Prostate gland (tissue), 2 donors: ENCODE measurements at regions not wholly inside any gene's neighbourhood (a gene's known extent, or its start where the extent isn't known, plus 50 kb on each side); places are given as distances from the start of the nearest gene placed in this dataset.
"Not testable (repeated sequence)": the region's sequence is repeated elsewhere in the genome, so short reads cannot be mapped to it uniquely, and the experiment has no call there.

Experiments used
- DNase-seq: peaks from one replicate; pipeline ENCODE4 v3.0.0-alpha.2; 2019; ENCODE audit warnings: low spot score
- H3K27ac ChIP-seq, 2 donors: fragments of 200-600 bp; sonication (generic); 2 replicates each; pipeline ENCODE4 v1.5.1; 2017 to 2019
- H3K27me3 ChIP-seq: fragments of 200-600 bp; sonication (generic); replicated peaks from 2 replicates; pipeline ENCODE4 v1.5.1; 2019; ENCODE audit not compliant: insufficient read depth
- H3K36me3 ChIP-seq, 2 donors: fragments of 200-600 bp; sonication (generic); 1 replicate in 1 of 2; 2 replicates in 1 of 2; pipeline versions ENCODE4 v1.5.1 to v1.8.1; 2017 to 2019
- H3K4me1 ChIP-seq: fragments of 200-600 bp; sonication (generic); replicated peaks from 2 replicates; pipeline ENCODE4 v1.5.1; 2019
- H3K4me3 ChIP-seq, 2 donors: fragments of 200-600 bp; sonication (generic); 2 replicates each; pipeline ENCODE4 v1.5.1; 2017 to 2019
- H3K9me3 ChIP-seq: fragments of 200-600 bp; sonication (generic); 2 replicates; pipeline ENCODE4 v1.5.1; 2017
- POLR2A ChIP-seq: fragments of 450-650 bp; IDR thresholded peaks from one replicate; pipeline ENCODE4 v1.6.1; 2016; ENCODE audit warnings: antibody characterized with exemption, mild to moderate bottlenecking
- POLR2AphosphoS5 ChIP-seq: sonication (generic); formaldehyde crosslinking; IDR thresholded peaks from one replicate; pipeline ENCODE4 v1.6.1; 2017; ENCODE audit warnings: antibody characterized with exemption
- WGBS: methylation state at CpG from one replicate; pipeline ENCODE4 v1.1.5; 2018; 5-methylcytosine and 5-hydroxymethylcytosine counted together
- intact Hi-C: fragments of 100-400 bp; cut with DNase I; formaldehyde crosslinking; loops from one replicate; pipeline ENCODE4 v1.14.2; 2022
- TF ChIP-seq, protein P1 (sequence below), 4 experiments: fragments of 200-600 bp in 2 of 4; fragments of 450-650 bp in 2 of 4; sonication (generic) in 2 of 4; IDR thresholded peaks; 1 replicate in 3 of 4; 2 replicates in 1 of 4; pipeline ENCODE4 v1.5.1; 2016 to 2019; ENCODE audit warnings: antibody characterized with exemption in 4 of 4, mild to moderate bottlenecking in 2 of 4, moderate library complexity in 2 of 4

DNA sequence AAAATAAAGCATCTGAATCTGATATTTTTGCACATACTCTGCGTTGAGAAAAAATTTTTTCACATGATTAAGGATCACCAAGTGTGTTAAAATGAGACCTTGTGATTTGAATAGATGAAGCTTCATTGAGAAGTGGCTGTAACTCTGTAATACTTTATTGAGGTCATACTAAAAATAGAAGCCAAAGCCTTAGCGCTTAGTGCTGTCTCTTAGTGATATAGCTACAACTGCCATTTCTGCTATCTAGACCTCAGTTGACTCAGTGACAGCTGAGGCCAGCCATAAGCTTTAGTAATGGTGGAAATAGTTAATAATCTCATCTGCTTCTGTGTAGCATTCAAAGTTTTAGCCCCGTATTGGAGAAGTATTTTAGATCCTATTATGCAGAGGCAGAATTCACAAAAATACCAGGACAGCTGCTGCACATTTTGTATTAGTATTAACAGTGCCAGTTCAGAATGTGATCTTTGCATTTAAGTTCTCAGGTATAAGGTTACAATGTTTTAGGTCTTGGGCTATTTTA, 107.4 kb upstream of the SGCD start:
- Histone ChIP-seq H3K4me3 (no peak overlapping the region), H3K36me3 (no peaks in the 10 kb centered on the region), H3K27ac (no peak overlapping the region), H3K4me1 (no peaks in the 10 kb centered on the region), H3K27me3 (no peaks in the 10 kb centered on the region), H3K9me3 (no peaks in the 10 kb centered on the region)
- intact Hi-C loops: no loop called here
- 70% methylated on average over 3 of the region's 3 CpGs for WGBS
- TF ChIP-seq, protein P1, sequence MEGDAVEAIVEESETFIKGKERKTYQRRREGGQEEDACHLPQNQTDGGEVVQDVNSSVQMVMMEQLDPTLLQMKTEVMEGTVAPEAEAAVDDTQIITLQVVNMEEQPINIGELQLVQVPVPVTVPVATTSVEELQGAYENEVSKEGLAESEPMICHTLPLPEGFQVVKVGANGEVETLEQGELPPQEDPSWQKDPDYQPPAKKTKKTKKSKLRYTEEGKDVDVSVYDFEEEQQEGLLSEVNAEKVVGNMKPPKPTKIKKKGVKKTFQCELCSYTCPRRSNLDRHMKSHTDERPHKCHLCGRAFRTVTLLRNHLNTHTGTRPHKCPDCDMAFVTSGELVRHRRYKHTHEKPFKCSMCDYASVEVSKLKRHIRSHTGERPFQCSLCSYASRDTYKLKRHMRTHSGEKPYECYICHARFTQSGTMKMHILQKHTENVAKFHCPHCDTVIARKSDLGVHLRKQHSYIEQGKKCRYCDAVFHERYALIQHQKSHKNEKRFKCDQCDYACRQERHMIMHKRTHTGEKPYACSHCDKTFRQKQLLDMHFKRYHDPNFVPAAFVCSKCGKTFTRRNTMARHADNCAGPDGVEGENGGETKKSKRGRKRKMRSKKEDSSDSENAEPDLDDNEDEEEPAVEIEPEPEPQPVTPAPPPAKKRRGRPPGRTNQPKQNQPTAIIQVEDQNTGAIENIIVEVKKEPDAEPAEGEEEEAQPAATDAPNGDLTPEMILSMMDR (IDR thresholded peaks at IDR 0.05): no peak
- TF ChIP-seq POLR2A (no peak), POLR2AphosphoS5 (no peak)
- no peak for DNase-seq

DNA sequence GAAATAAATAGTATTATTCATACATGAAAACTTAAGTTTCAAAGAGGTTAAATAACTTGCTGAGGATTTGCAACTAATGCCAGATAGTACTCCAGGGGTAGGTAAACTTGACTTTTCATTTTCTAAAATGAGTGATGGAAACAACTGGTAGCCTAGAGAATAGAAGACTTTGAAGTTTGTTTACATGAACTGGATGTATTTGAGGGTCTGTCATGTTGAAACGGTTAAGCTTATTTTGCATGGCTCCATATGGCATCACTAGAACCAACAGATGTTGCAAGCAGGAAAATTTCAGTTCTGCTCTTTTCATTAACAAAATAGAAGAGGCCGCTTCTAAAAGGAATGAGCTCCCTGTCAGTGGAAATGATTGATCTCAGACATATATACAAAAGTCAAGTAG, 105.1 kb upstream of the SGCD start:
- no peaks in the 10 kb centered on the region for H3K9me3 ChIP-seq
- H3K4me1 ChIP-seq: no peaks in the 10 kb centered on the region
- no peak overlapping the region for H3K27ac ChIP-seq
- intact Hi-C loops: no loop called here
- H3K4me3 ChIP-seq: no peak overlapping the region
- TF ChIP-seq POLR2AphosphoS5 (no peak), POLR2A (no peak)
- TF ChIP-seq, protein P1 (IDR thresholded peaks at IDR 0.05): no peak
- no peaks in the 10 kb centered on the region for H3K27me3 ChIP-seq
- 55% methylated on average over 2 of the region's 2 CpGs for WGBS
- DNase-seq: no peak
- H3K36me3 ChIP-seq: no peaks in the 10 kb centered on the region

DNA sequence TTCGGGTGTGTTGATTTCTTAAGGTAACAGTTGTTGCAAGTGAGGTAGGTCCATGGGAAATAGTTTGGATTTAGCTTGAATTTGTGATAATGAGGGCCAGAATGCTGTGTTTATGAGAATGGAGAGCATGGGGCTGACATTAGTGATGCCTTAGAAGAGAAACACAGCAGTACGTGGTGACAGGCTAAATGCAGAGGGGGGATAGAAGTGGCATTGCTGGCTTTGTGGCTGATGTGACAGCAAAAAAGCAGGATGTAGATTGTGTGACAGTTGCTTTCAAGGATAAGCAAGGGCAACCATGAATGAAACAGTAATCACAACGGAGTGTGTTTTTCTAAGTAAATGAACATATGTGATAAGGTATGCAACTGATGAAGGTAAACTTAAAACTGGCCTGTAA, 103.4 kb upstream of the SGCD start:
- intact Hi-C loops: no loop called here
- Histone ChIP-seq H3K27ac (no peak overlapping the region), H3K36me3 (no peaks in the 10 kb centered on the region), H3K27me3 (no peaks in the 10 kb centered on the region), H3K4me3 (no peak overlapping the region), H3K4me1 (no peaks in the 10 kb centered on the region), H3K9me3 (no peaks in the 10 kb centered on the region)
- 83% methylated on average over 3 of the region's 3 CpGs for WGBS
- TF ChIP-seq POLR2AphosphoS5: no peak
- TF ChIP-seq, protein P1 (IDR thresholded peaks at IDR 0.05): no peak
- no peak for TF ChIP-seq POLR2A
- DNase-seq: no peak

DNA sequence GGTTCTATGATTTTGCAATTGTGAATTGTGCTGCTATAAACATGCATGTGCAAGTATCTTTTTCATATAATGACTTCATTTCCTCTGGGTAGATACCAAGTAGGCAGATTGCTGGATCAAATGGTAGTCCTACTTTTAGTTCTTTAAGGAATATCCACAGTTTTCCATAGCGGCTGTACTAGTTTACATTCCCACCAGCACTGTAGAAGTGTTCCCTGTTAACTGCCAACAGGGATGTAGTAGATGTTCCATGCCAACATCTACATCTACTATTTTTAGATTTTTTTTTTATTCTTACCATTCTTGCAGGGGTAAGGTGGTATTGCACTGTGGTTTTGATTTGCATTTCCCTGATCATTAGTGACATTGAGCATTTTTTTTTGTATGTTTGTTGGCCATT, 100.5 kb upstream of the SGCD start:
- H3K4me3 ChIP-seq, H3K27ac ChIP-seq, H3K27me3 ChIP-seq, DNase-seq, intact Hi-C loops, H3K9me3 ChIP-seq, H3K36me3 ChIP-seq, H3K4me1 ChIP-seq: not testable (repeated sequence)
- WGBS: 96% methylated on average over 1 of the region's 1 CpG

DNA sequence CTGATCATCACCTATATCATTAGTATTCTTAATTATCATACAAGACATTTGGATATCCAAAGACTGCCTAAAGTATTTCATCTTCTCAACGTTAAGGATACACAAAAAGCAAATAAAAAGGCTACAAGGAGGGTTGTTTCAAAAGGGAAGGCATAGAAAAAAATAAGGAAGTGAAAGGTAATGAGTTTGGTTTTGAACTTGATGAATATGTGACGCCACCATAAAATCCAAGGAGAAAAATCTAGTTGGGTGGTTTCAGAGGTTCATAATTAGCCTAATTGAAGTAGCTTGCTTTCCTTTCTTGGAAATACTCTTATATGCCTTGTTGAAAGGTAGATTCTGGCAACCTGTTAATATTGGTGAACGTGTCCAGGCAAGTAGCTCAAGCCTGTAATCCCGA, 96.1 kb upstream of the SGCD start:
- Histone ChIP-seq H3K9me3 (no peaks in the 10 kb centered on the region), H3K4me3 (no peak overlapping the region), H3K27me3 (no peaks in the 10 kb centered on the region), H3K27ac (no peak overlapping the region), H3K36me3 (no peaks in the 10 kb centered on the region), H3K4me1 (no peaks in the 10 kb centered on the region)
- intact Hi-C loops: no loop called here
- 70% methylated on average over 4 of the region's 4 CpGs for WGBS
- TF ChIP-seq POLR2AphosphoS5: no peak
- TF ChIP-seq, protein P1 (IDR thresholded peaks at IDR 0.05): no peak
- no peak for TF ChIP-seq POLR2A
- DNase-seq: no peak
